ENCODE measurements at regions not wholly inside any gene's neighbourhood (a gene's known extent, or its start where the extent isn't known, plus 50 kb on each side); places are given as distances from the start of the nearest gene placed in this dataset.

GRCh38 chr16:65604771-65605170 is 482.9 kb upstream of the CDH11 start:
- Histone ChIP-seq H3K9me3 (ENCODE audit: control insufficient read depth, insufficient read depth, low read length) (no peaks in the 10 kb centered on the region), H3K4me3 (ENCODE audit: low read length) (no peak overlapping the region), H3K27ac (ENCODE audit: low read depth, low read length) (no peak overlapping the region), H3K79me2 (ENCODE audit: control insufficient read depth, low read length) (no peaks in the 10 kb centered on the region), H4K20me1 (ENCODE audit: control insufficient read depth, insufficient read depth, low read depth, low read length) (no peaks in the 10 kb centered on the region), H3K27me3 (ENCODE audit: control insufficient read depth, low read length) (no peaks in the 10 kb centered on the region), H3K4me2 (ENCODE audit: low read length) (no peak overlapping the region), H3K9me2 (replicated peaks; ENCODE audit: control insufficient read depth, low read length) (no peaks in the 10 kb centered on the region; the same call in 1 of the 2 replicates), H3K4me1 (ENCODE audit: control insufficient read depth, low read length) (no peaks in the 10 kb centered on the region), H3F3A (ENCODE audit: control insufficient read depth, insufficient read depth) (no peaks in the 10 kb centered on the region), H3K36me3 (ENCODE audit: control insufficient read depth, low read length) (no peaks in the 10 kb centered on the region)
- TF ChIP-seq CTCF (IDR thresholded peaks at IDR 0.05; ENCODE audit: low read depth, low read length, poor library complexity, severe bottlenecking): no peak
- no peak for TF ChIP-seq EZH2phosphoT487 (IDR thresholded peaks at IDR 0.05; ENCODE audit: borderline replicate concordance, low read length)

GRCh38 chr16:65601781-65602180 is 479.9 kb upstream of the CDH11 start:
- no peaks in the 10 kb centered on the region for H3F3A ChIP-seq (ENCODE audit: control insufficient read depth, insufficient read depth)
- no peaks in the 10 kb centered on the region for H3K9me2 ChIP-seq (replicated peaks; ENCODE audit: control insufficient read depth, low read length)
- no peaks in the 10 kb centered on the region for H3K79me2 ChIP-seq (ENCODE audit: control insufficient read depth, low read length)
- no peak overlapping the region for H3K27ac ChIP-seq (ENCODE audit: low read depth, low read length)
- H4K20me1 ChIP-seq (ENCODE audit: control insufficient read depth, insufficient read depth, low read depth, low read length): no peaks in the 10 kb centered on the region
- TF ChIP-seq CTCF (IDR thresholded peaks at IDR 0.05; ENCODE audit: low read depth, low read length, poor library complexity, severe bottlenecking) (no peak), EZH2phosphoT487 (IDR thresholded peaks at IDR 0.05; ENCODE audit: borderline replicate concordance, low read length) (no peak)
- H3K9me3 ChIP-seq (ENCODE audit: control insufficient read depth, insufficient read depth, low read length): no peaks in the 10 kb centered on the region
- no peaks in the 10 kb centered on the region for H3K27me3 ChIP-seq (ENCODE audit: control insufficient read depth, low read length)
- H3K4me1 ChIP-seq (ENCODE audit: control insufficient read depth, low read length): no peaks in the 10 kb centered on the region
- no peak overlapping the region for H3K4me3 ChIP-seq (ENCODE audit: low read length)
- H3K36me3 ChIP-seq (ENCODE audit: control insufficient read depth, low read length): no peaks in the 10 kb centered on the region
- H3K4me2 ChIP-seq (ENCODE audit: low read length): no peak overlapping the region

- no peaks in the 10 kb centered on the region for H3F3A ChIP-seq (ENCODE audit: control insufficient read depth, insufficient read depth)
- no peak overlapping the region for H3K4me3 ChIP-seq (ENCODE audit: low read length)
- no peaks in the 10 kb centered on the region for H3K27me3 ChIP-seq (ENCODE audit: control insufficient read depth, low read length)
- no peaks in the 10 kb centered on the region for H3K4me1 ChIP-seq (ENCODE audit: control insufficient read depth, low read length)
- no peaks in the 10 kb centered on the region for H3K9me2 ChIP-seq (replicated peaks; ENCODE audit: control insufficient read depth, low read length)
- no peaks in the 10 kb centered on the region for H3K9me3 ChIP-seq (ENCODE audit: control insufficient read depth, insufficient read depth, low read length)
- no peaks in the 10 kb centered on the region for H4K20me1 ChIP-seq (ENCODE audit: control insufficient read depth, insufficient read depth, low read depth, low read length)
- H3K79me2 ChIP-seq (ENCODE audit: control insufficient read depth, low read length): no peaks in the 10 kb centered on the region
- H3K27ac ChIP-seq (ENCODE audit: low read depth, low read length): no peak overlapping the region
- no peaks in the 10 kb centered on the region for H3K36me3 ChIP-seq (ENCODE audit: control insufficient read depth, low read length)
- no peak overlapping the region for H3K4me2 ChIP-seq (ENCODE audit: low read length)
- no peak for TF ChIP-seq EZH2phosphoT487 (IDR thresholded peaks at IDR 0.05; ENCODE audit: borderline replicate concordance, low read length)
- no peak for TF ChIP-seq CTCF (IDR thresholded peaks at IDR 0.05; ENCODE audit: low read depth, low read length, poor library complexity, severe bottlenecking)
Measured at GRCh38 chr16:65600629-65601028, 478.8 kb upstream of the CDH11 start.

GRCh38 chr16:65600046-65600445 is 478.2 kb upstream of the CDH11 start:
- Histone ChIP-seq H3K9me2 (replicated peaks; ENCODE audit: control insufficient read depth, low read length) (no peaks in the 10 kb centered on the region), H3K9me3 (ENCODE audit: control insufficient read depth, insufficient read depth, low read length) (no peaks in the 10 kb centered on the region), H4K20me1 (ENCODE audit: control insufficient read depth, insufficient read depth, low read depth, low read length) (no peaks in the 10 kb centered on the region), H3F3A (ENCODE audit: control insufficient read depth, insufficient read depth) (no peaks in the 10 kb centered on the region), H3K27ac (ENCODE audit: low read depth, low read length) (no peak overlapping the region), H3K4me1 (ENCODE audit: control insufficient read depth, low read length) (no peaks in the 10 kb centered on the region), H3K4me3 (ENCODE audit: low read length) (no peak overlapping the region), H3K79me2 (ENCODE audit: control insufficient read depth, low read length) (no peaks in the 10 kb centered on the region), H3K36me3 (ENCODE audit: control insufficient read depth, low read length) (no peaks in the 10 kb centered on the region), H3K27me3 (ENCODE audit: control insufficient read depth, low read length) (no peaks in the 10 kb centered on the region), H3K4me2 (ENCODE audit: low read length) (no peak overlapping the region)
- TF ChIP-seq CTCF (IDR thresholded peaks at IDR 0.05; ENCODE audit: low read depth, low read length, poor library complexity, severe bottlenecking): no peak
- no peak for TF ChIP-seq EZH2phosphoT487 (IDR thresholded peaks at IDR 0.05; ENCODE audit: borderline replicate concordance, low read length)

Data from DOHH2 (cell line).